Testis (tissue), 2 donors: ENCODE measurements at regions not wholly inside any gene's neighbourhood (a gene's known extent, or its start where the extent isn't known, plus 50 kb on each side); places are given as distances from the start of the nearest gene placed in this dataset.

Experiments
- DNase-seq: peaks from one replicate; pipeline ENCODE4 v3.0.0-alpha.2; 2019
- H3K27ac ChIP-seq, 2 donors: fragments of 200-600 bp; sonication (generic); one replicate each; pipeline ENCODE4 v1.5.1; 2019
- H3K27me3 ChIP-seq: fragments of 200-600 bp; sonication (generic); one replicate; pipeline ENCODE4 v1.5.1; 2019
- H3K36me3 ChIP-seq: fragments of 200-600 bp; sonication (generic); one replicate; pipeline ENCODE4 v1.5.1; 2017; ENCODE audit warnings: low read depth; ENCODE audit errors: missing control alignments
- H3K4me1 ChIP-seq: fragments of 200-600 bp; sonication (generic); one replicate; pipeline ENCODE4 v1.5.1; 2019
- H3K4me3 ChIP-seq, 2 donors: fragments of 200-600 bp; sonication (generic); one replicate each; pipeline ENCODE4 v1.5.1; 2017 to 2019
- H3K9me3 ChIP-seq: fragments of 200-600 bp; sonication (generic); one replicate; pipeline ENCODE4 v1.5.1; 2017
- POLR2A ChIP-seq: fragments of 450-650 bp; IDR thresholded peaks from one replicate; pipeline ENCODE4 v1.6.1; 2017; ENCODE audit warnings: antibody characterized with exemption, mild to moderate bottlenecking, moderate library complexity
- WGBS, 2 donors: methylation state at CpG; one replicate each; pipeline ENCODE4 v1.1.5; 2018; 5-methylcytosine and 5-hydroxymethylcytosine counted together
- intact Hi-C: fragments of 100-400 bp; cut with DNase I; formaldehyde crosslinking; loops from one replicate; pipeline ENCODE4 v1.15.1; 2023; ENCODE audit warnings: low total_unique reads
- TF ChIP-seq, protein P1 (sequence below), 3 experiments: fragments of 450-650 bp in 2 of 3; fragments of 200-600 bp in 1 of 3; sonication (generic) in 1 of 3; IDR thresholded peaks; one replicate each; pipeline ENCODE4 v1.5.1; 2016 to 2019; ENCODE audit warnings: antibody characterized with exemption in 3 of 3, mild to moderate bottlenecking in 2 of 3, moderate library complexity in 1 of 3

DNA sequence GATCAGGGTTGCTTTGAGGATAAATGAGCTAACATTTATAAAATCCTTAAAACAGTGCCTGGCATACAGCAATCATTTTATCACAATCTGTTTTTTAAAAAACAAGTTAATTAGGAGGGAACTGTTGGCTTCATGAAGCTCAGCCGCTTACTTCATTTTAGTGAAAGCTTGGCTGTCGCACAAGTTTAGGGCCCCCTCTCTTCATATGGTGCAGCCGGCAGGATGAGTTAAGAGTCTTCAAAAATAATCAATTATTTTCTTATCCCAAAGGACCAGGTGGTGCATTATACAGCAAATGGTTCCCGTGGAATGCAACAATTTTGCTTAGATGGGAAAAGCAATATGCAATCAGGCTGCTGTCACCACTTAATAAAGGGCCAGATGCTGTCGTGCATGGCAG, 57.4 kb upstream of the PROKR2 start:
- Histone ChIP-seq H3K27ac (no peak overlapping the region), H3K4me1 (no peaks in the 10 kb centered on the region), H3K27me3 (no peaks in the 10 kb centered on the region), H3K36me3 (no peaks in the 10 kb centered on the region), H3K4me3 (no peak overlapping the region), H3K9me3 (no peaks in the 10 kb centered on the region)
- WGBS, 2 donors, result 73 to 77% methylated on average over 5 of the region's 5 CpGs
- intact Hi-C loops, result no loop called here
- DNase-seq, result no peak
- no peak for TF ChIP-seq POLR2A

DNA sequence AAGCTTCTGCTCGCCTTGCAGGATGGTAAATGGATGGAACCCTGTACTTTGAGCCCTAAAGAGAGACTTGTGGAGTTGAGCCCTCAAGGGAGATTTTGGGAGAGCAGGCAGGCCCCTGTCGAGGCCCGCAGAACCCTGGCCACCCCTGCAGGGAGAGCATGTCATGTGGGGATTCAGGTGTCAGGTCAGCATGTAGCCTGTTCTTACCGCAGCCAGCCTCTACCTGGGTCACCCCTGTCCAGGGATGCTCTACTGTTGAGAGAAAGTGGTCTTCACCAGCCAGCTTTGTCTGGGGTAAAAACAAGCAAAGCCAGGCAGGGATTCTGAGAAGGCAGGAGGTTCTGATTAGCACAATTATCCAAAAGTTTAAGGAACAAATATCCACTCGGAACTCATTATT, 55.6 kb upstream of the PROKR2 start:
- Histone ChIP-seq H3K27me3 (no peaks in the 10 kb centered on the region), H3K9me3 (no peaks in the 10 kb centered on the region), H3K27ac (no peak overlapping the region), H3K36me3 (no peaks in the 10 kb centered on the region), H3K4me1 (no peaks in the 10 kb centered on the region), H3K4me3 (no peak overlapping the region)
- TF ChIP-seq, protein P1, sequence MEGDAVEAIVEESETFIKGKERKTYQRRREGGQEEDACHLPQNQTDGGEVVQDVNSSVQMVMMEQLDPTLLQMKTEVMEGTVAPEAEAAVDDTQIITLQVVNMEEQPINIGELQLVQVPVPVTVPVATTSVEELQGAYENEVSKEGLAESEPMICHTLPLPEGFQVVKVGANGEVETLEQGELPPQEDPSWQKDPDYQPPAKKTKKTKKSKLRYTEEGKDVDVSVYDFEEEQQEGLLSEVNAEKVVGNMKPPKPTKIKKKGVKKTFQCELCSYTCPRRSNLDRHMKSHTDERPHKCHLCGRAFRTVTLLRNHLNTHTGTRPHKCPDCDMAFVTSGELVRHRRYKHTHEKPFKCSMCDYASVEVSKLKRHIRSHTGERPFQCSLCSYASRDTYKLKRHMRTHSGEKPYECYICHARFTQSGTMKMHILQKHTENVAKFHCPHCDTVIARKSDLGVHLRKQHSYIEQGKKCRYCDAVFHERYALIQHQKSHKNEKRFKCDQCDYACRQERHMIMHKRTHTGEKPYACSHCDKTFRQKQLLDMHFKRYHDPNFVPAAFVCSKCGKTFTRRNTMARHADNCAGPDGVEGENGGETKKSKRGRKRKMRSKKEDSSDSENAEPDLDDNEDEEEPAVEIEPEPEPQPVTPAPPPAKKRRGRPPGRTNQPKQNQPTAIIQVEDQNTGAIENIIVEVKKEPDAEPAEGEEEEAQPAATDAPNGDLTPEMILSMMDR (IDR thresholded peaks at IDR 0.05), result no peak
- no peak for TF ChIP-seq POLR2A
- no peak for DNase-seq
- 88% methylated on average over 5 of the region's 5 CpGs for WGBS, 2 donors
- intact Hi-C loops, result no loop called here

DNA sequence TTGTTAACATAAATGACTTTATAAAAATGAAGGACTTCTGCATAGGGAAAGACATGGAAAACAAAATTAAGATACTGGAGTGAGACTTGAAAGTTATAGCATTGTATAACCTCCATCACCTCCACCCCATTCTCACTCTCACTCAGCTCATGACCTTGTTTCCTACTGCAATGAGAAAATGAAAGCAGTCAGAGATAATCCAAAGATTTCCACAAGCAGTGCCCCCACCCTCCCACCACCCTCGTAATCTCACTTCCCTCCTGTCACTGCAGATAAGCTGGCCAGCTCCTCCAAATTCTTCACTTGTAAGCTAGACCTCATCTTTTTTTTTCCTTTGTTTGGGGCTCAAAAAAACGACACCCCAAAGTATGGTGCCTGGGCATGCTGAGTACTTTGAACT, 52.9 kb upstream of the PROKR2 start:
- H3K4me3 ChIP-seq, result no peak overlapping the region
- H3K9me3 ChIP-seq, result no peaks in the 10 kb centered on the region
- intact Hi-C loops, result no loop called here
- no peaks in the 10 kb centered on the region for H3K36me3 ChIP-seq
- H3K27me3 ChIP-seq, result no peaks in the 10 kb centered on the region
- 29 to 30% methylated on average over 2 of the region's 2 CpGs for WGBS, 2 donors
- H3K4me1 ChIP-seq, result no peaks in the 10 kb centered on the region
- DNase-seq, result no peak
- no peak overlapping the region for H3K27ac ChIP-seq
- TF ChIP-seq, protein P1 (IDR thresholded peaks at IDR 0.05), result no peak
- TF ChIP-seq POLR2A, result no peak
